H9 (cell line): ENCODE measurements at regions not wholly inside any gene's neighbourhood (a gene's known extent, or its start where the extent isn't known, plus 50 kb on each side); places are given as distances from the start of the nearest gene placed in this dataset.

Experiments used
- DNase-seq: peaks from one replicate; pipeline ENCODE4 v3.0.0-alpha.2; 2017
- H2AFZ ChIP-seq: one replicate; pipeline ENCODE4 v1.6.1; 2013; ENCODE audit warnings: mild to moderate bottlenecking, low read length, control low read depth, moderate library complexity
- H2AK5ac ChIP-seq: 2 replicates; pipeline ENCODE4 v1.6.1; 2013; ENCODE audit warnings: low read length, control low read depth, mixed read lengths; ENCODE audit not compliant: insufficient read length
- H2BK120ac ChIP-seq: one replicate; pipeline ENCODE4 v1.6.1; 2013; ENCODE audit warnings: low read depth, mild to moderate bottlenecking, low read length, control low read depth, inconsistent platforms; ENCODE audit not compliant: poor library complexity, severe bottlenecking
- H2BK12ac ChIP-seq: 2 replicates; pipeline ENCODE4 v1.6.1; 2013; ENCODE audit warnings: low read length, control low read depth, mixed read lengths, low read depth; ENCODE audit not compliant: insufficient read length
- H2BK15ac ChIP-seq: 2 replicates; pipeline ENCODE4 v1.6.1; 2013; ENCODE audit warnings: low read depth, low read length, control low read depth
- H2BK20ac ChIP-seq: one replicate; pipeline ENCODE4 v1.6.1; 2013; ENCODE audit warnings: low read depth, mild to moderate bottlenecking, low read length, control low read depth, inconsistent platforms; ENCODE audit not compliant: poor library complexity, severe bottlenecking
- H2BK5ac ChIP-seq: 2 replicates; pipeline ENCODE4 v1.6.1; 2013; ENCODE audit warnings: low read length, control low read depth, mixed read lengths; ENCODE audit not compliant: insufficient read length
- H3K14ac ChIP-seq: 2 replicates; pipeline ENCODE4 v1.6.1; 2013; ENCODE audit warnings: low read length, control low read depth; ENCODE audit not compliant: insufficient read depth
- H3K18ac ChIP-seq: 2 replicates; pipeline ENCODE4 v1.6.1; 2013; ENCODE audit warnings: low read depth, mild to moderate bottlenecking, mixed read lengths, low read length, control low read depth; ENCODE audit not compliant: insufficient read length
- H3K23ac ChIP-seq: 2 replicates; pipeline ENCODE4 v1.6.1; 2013; ENCODE audit warnings: low read length, control low read depth, mixed read lengths, low read depth; ENCODE audit not compliant: insufficient read length
- H3K23me2 ChIP-seq: 2 replicates; pipeline ENCODE4 v1.6.1; 2013; ENCODE audit warnings: low read depth, mild to moderate bottlenecking, mixed read lengths, low read length, control low read depth; ENCODE audit not compliant: insufficient read length, poor library complexity, severe bottlenecking
- H3K27ac ChIP-seq: 2 replicates; pipeline ENCODE4 v1.5.1; 2013; ENCODE audit warnings: low read length, control low read depth, mixed read lengths, low read depth; ENCODE audit not compliant: insufficient read length
- H3K27me3 ChIP-seq: 2 replicates; pipeline ENCODE4 v1.6.1; 2013; ENCODE audit warnings: low read length, control low read depth, inconsistent platforms; ENCODE audit not compliant: insufficient read depth
- H3K4ac ChIP-seq: 2 replicates; pipeline ENCODE4 v1.6.1; 2013; ENCODE audit warnings: low read depth, mild to moderate bottlenecking, control low read depth, inconsistent platforms, low read length, moderate library complexity
- H3K4me1 ChIP-seq: 2 replicates; pipeline ENCODE4 v1.6.1; 2013; ENCODE audit warnings: low read length, control low read depth, inconsistent platforms; ENCODE audit not compliant: insufficient read depth
- H3K4me2 ChIP-seq: 2 replicates; pipeline ENCODE4 v1.6.1; 2013; ENCODE audit warnings: low read length, control low read depth, mixed read lengths; ENCODE audit not compliant: insufficient read length, insufficient read depth
- H3K56ac ChIP-seq: 2 replicates; pipeline ENCODE4 v1.6.1; 2013; ENCODE audit warnings: low read depth, mild to moderate bottlenecking, mixed read lengths, low read length, control low read depth; ENCODE audit not compliant: insufficient read length
- H3K79me1 ChIP-seq: 2 replicates; pipeline ENCODE4 v1.6.1; 2013; ENCODE audit warnings: low read depth, mild to moderate bottlenecking, moderate library complexity, low read length, control low read depth, inconsistent platforms; ENCODE audit not compliant: insufficient read depth, poor library complexity, severe bottlenecking
- H3K79me2 ChIP-seq: 2 replicates; pipeline ENCODE4 v1.6.1; 2013; ENCODE audit warnings: low read length, control low read depth, inconsistent platforms; ENCODE audit not compliant: insufficient read depth
- H3K9ac ChIP-seq: 2 replicates; pipeline ENCODE4 v1.6.1; 2013; ENCODE audit warnings: low read length, control low read depth, mixed read lengths; ENCODE audit not compliant: insufficient read length; ENCODE audit errors: extremely low read depth
- H3K9me3 ChIP-seq: one replicate; pipeline ENCODE4 v1.6.1; 2013; ENCODE audit warnings: low read depth, low read length, inconsistent platforms; ENCODE audit not compliant: control insufficient read depth
- H3T11ph ChIP-seq: one replicate; pipeline ENCODE4 v1.6.1; 2013; ENCODE audit warnings: mild to moderate bottlenecking, low read length, control low read depth, inconsistent platforms
- H4K20me1 ChIP-seq: one replicate; pipeline ENCODE4 v1.6.1; 2013; ENCODE audit not compliant: control insufficient read depth, insufficient read length, insufficient read depth
- H4K5ac ChIP-seq: 2 replicates; pipeline ENCODE4 v1.6.1; 2013; ENCODE audit warnings: low read depth, mild to moderate bottlenecking, mixed read lengths, low read length, control low read depth; ENCODE audit not compliant: insufficient read length
- H4K8ac ChIP-seq: replicated peaks from 2 replicates; pipeline ENCODE4 v1.6.1; 2013; ENCODE audit warnings: low read length, control low read depth, mixed read lengths, low read depth; ENCODE audit not compliant: insufficient read length
- H4K91ac ChIP-seq: 2 replicates; pipeline ENCODE4 v1.6.1; 2013; ENCODE audit warnings: low read depth, mild to moderate bottlenecking, moderate library complexity, mixed read lengths, low read length, control low read depth; ENCODE audit not compliant: insufficient read length
- H3K27ac Mint-ChIP-seq, 3 experiments: 2 replicates in 2 of 3; 3 replicates in 1 of 3; pipeline ENCODE4 v1.8.0; 2020 to 2021; ENCODE audit warnings: mixed read lengths in 3 of 3, mild to moderate bottlenecking in 1 of 3, moderate library complexity in 1 of 3
- H3K27me3 Mint-ChIP-seq: 2 replicates; pipeline ENCODE4 v1.8.0; 2021; ENCODE audit warnings: low read depth, mild to moderate bottlenecking, moderate library complexity, mixed read lengths
- H3K36me3 Mint-ChIP-seq, 3 experiments: 2 replicates in 2 of 3; 3 replicates in 1 of 3; pipeline ENCODE4 v1.8.0; 2020 to 2021; ENCODE audit warnings: low read depth in 3 of 3, mixed read lengths in 3 of 3; ENCODE audit not compliant: insufficient read depth in 1 of 3
- H3K4me1 Mint-ChIP-seq, 2 experiments: 2 replicates each; pipeline ENCODE4 v1.8.0; 2020; ENCODE audit warnings: mixed read lengths in 2 of 2
- H3K4me3 Mint-ChIP-seq, 2 experiments: 2 replicates in 1 of 2; 3 replicates in 1 of 2; pipeline ENCODE4 v1.8.0; 2020 to 2021; ENCODE audit warnings: mild to moderate bottlenecking in 2 of 2, mixed read lengths in 2 of 2, moderate library complexity in 1 of 2
- H3K9me3 Mint-ChIP-seq, 2 experiments: 2 replicates in 1 of 2; 3 replicates in 1 of 2; pipeline ENCODE4 v1.8.0; 2020; ENCODE audit warnings: mild to moderate bottlenecking in 2 of 2, mixed read lengths in 2 of 2, moderate library complexity in 1 of 2
- CTCF ChIP-seq: fragments of 200-600 bp; sonication (generic); conservative IDR thresholded peaks from 3 replicates; pipeline ENCODE4 v1.8.0; 2021; ENCODE audit warnings: antibody characterized with exemption, mild to moderate bottlenecking
- WGBS: extraction: QIAGEN DNeasy Blood & Tissue Kit; methylation state at CpG from one replicate; pipeline ENCODE4 v1.1.7; 2013; ENCODE audit warnings: missing lambda C conversion rate, low lambda C conversion rate, mixed read lengths; ENCODE audit not compliant: insufficient read length; ENCODE audit errors: extremely low coverage; 5-methylcytosine and 5-hydroxymethylcytosine counted together

GRCh38 chr2:221908518-221908917 lies 336.4 kb upstream of the EPHA4 start:
- Histone ChIP-seq H3T11ph (no peak overlapping the region), H3K4me1 (peaks cover 7% of the 10 kb centered on the region; the same call in 1 of the 2 replicates), H3K14ac (no peak overlapping the region), H3K23ac (no peak overlapping the region), H2BK15ac (no peak overlapping the region), H3K79me1 (no peaks in the 10 kb centered on the region), H3K9ac (no peak overlapping the region), H2BK120ac (no peak overlapping the region), H3K4me2 (no peak overlapping the region), H3K27ac (no peak overlapping the region), H3K79me2 (no peaks in the 10 kb centered on the region), H3K23me2 (no peaks in the 10 kb centered on the region), H4K91ac (no peak overlapping the region), H3K18ac (no peak overlapping the region), H2AK5ac (no peak overlapping the region), H2BK20ac (no peak overlapping the region), H4K8ac (no peak overlapping the region), H2BK5ac (no peak overlapping the region), H2AFZ (no peak overlapping the region), H3K9me3 (no peaks in the 10 kb centered on the region), H3K4ac (no peak overlapping the region), H2BK12ac (no peak overlapping the region), H3K27me3 (no peaks in the 10 kb centered on the region), H4K20me1 (no peaks in the 10 kb centered on the region), H4K5ac (no peak overlapping the region), H3K56ac (no peak overlapping the region)
- no peak for DNase-seq
- Mint-ChIP-seq H3K9me3 (peaks cover 0 to 9% of the 10 kb centered on the region in 2 experiments; a peak in 3 of 5 replicates), H3K4me3 (no peak overlapping the region; a peak in 1 of 5 replicates), H3K4me1 (peaks cover 33% of the 10 kb centered on the region in 2 experiments), H3K27me3 (no peaks in the 10 kb centered on the region), H3K36me3 (peaks cover 0 to 9% (median 5%) of the 10 kb centered on the region in 3 experiments; a peak in 2 of 7 replicates), H3K27ac (no peak overlapping the region; a peak in 1 of 7 replicates)
- WGBS: no CpG with 5 or more reads among the region's 4 CpGs
- TF ChIP-seq CTCF: no peak
